ELR (cell line): ENCODE measurements at regions not wholly inside any gene's neighbourhood (a gene's known extent, or its start where the extent isn't known, plus 50 kb on each side); places are given as distances from the start of the nearest gene placed in this dataset.
"Not testable (repeated sequence)": the region's sequence is repeated elsewhere in the genome, so short reads cannot be mapped to it uniquely, and the experiment has no call there.

ENCODE experiments used
- DNase-seq: peaks from one replicate; pipeline ENCODE4 v3.0.0-alpha.2; 2015; ENCODE audit warnings: low read depth

- peak; percentile 30 for DNase-seq
These were observed 88.4 kb upstream of the ZNF492 start for GRCh38 chr19:22545751-22546150.

GRCh38 chr19:22533761-22534160, 100.4 kb upstream of the ZNF492 start:
- DNase-seq: no peak

- DNase-seq: no peak
These were observed 101.5 kb upstream of the ZNF492 start for GRCh38 chr19:22532388-22533300.

- no peak for DNase-seq
These were observed 104.1 kb upstream of the ZNF492 start for GRCh38 chr19:22530042-22530441.

- DNase-seq: no peak
These were observed 105.2 kb upstream of the ZNF492 start for GRCh38 chr19:22528956-22529355.

GRCh38 chr19:22527554-22527953, 105.4 kb upstream of the ZNF98 start:
- DNase-seq: no peak

- DNase-seq: no peak
These were observed 104.6 kb upstream of the ZNF98 start for GRCh38 chr19:22526661-22527272.

- DNase-seq: no peak
These were observed 101.8 kb upstream of the ZNF98 start for GRCh38 chr19:22523940-22524339.

- DNase-seq: not testable (repeated sequence)
These were observed 97.4 kb upstream of the ZNF98 start for GRCh38 chr19:22519562-22519961.

- no peak for DNase-seq
These were observed 97.0 kb upstream of the ZNF98 start for GRCh38 chr19:22519152-22519551.

GRCh38 chr19:22517496-22518411, 95.6 kb upstream of the ZNF98 start:
- DNase-seq: no peak

GRCh38 chr19:22515435-22515834, 93.3 kb upstream of the ZNF98 start:
- DNase-seq: no peak

- DNase-seq: no peak
These were observed 81.4 kb upstream of the ZNF98 start for GRCh38 chr19:22503524-22503923.

GRCh38 chr19:22502766-22503165, 80.6 kb upstream of the ZNF98 start:
- no peak for DNase-seq

- DNase-seq: not testable (repeated sequence)
These were observed 76.8 kb upstream of the ZNF98 start for GRCh38 chr19:22498831-22499430.

- no peak for DNase-seq
These were observed 69.6 kb upstream of the ZNF98 start for GRCh38 chr19:22491746-22492145.

GRCh38 chr19:22483514-22483913, 61.4 kb upstream of the ZNF98 start:
- DNase-seq: not testable (repeated sequence)

GRCh38 chr19:22472180-22472637, 50.1 kb upstream of the ZNF98 start:
- DNase-seq: no peak
